Caco-2 (cell line): ENCODE measurements at regions not wholly inside any gene's neighbourhood (a gene's known extent, or its start where the extent isn't known, plus 50 kb on each side); places are given as distances from the start of the nearest gene placed in this dataset.
"Not testable (repeated sequence)": the region's sequence is repeated elsewhere in the genome, so short reads cannot be mapped to it uniquely, and the experiment has no call there.

ENCODE experiments used
- BruUV-seq: library from RNA; stranded (reverse); fragments of 400-500 nt; replicated peaks from 2 replicates; lab custom pipeline; 2021; lab: Mats Ljungman, UMichigan
- CTCF ChIA-PET: fragments of 300-600 bp; sonication (Branson Sonifier 250); formaldehyde crosslinking; loops from one replicate; lab custom pipeline; 2022; ENCODE audit warnings: antibody characterized with exemption; lab: Charles Lee
- POLR2A ChIA-PET: fragments of 300-600 bp; sonication (Branson Sonifier 250); formaldehyde crosslinking; loops from one replicate; lab custom pipeline; 2022; ENCODE audit warnings: antibody characterized with exemption; lab: Charles Lee
- DNase-seq, 2 experiments: peaks; one replicate each; pipeline versions ENCODE4 v3.0.0 to v3.0.0-alpha.2; 2020 to 2022
- H3K27me3 ChIP-seq: replicated peaks from 2 replicates; pipeline ENCODE4 v1.6.0; 2011; ENCODE audit warnings: low read length; ENCODE audit not compliant: control insufficient read depth, insufficient read depth
- H3K36me3 ChIP-seq: 2 replicates; pipeline ENCODE4 v1.5.1; 2011; ENCODE audit warnings: low read length; ENCODE audit not compliant: control insufficient read depth, insufficient read depth
- H3K4me1 ChIP-seq: fragments of 250-450 bp; sonication (Bioruptor Pico); 2 replicates; pipeline ENCODE4 v1.5.1; 2020; ENCODE audit warnings: mild to moderate bottlenecking
- H3K4me3 ChIP-seq: 2 replicates; pipeline ENCODE4 v1.5.1; 2011; ENCODE audit warnings: low read depth, mild to moderate bottlenecking, control low read depth, low read length
- H3K9me3 ChIP-seq: fragments of 250-450 bp; sonication (Bioruptor Pico); 2 replicates; pipeline ENCODE4 v1.5.1; 2020; ENCODE audit warnings: mild to moderate bottlenecking, moderate library complexity
- H3K27ac Mint-ChIP-seq: one replicate; pipeline ENCODE4 v1.8.0; 2022; ENCODE audit warnings: mixed read lengths; ENCODE audit not compliant: unreplicated experiment
- H3K27me3 Mint-ChIP-seq: one replicate; pipeline ENCODE4 v1.8.0; 2022; ENCODE audit warnings: mixed read lengths; ENCODE audit not compliant: insufficient read depth, unreplicated experiment
- H3K36me3 Mint-ChIP-seq: one replicate; pipeline ENCODE4 v1.8.0; 2022; ENCODE audit warnings: mild to moderate bottlenecking, mixed read lengths; ENCODE audit not compliant: insufficient read depth, unreplicated experiment
- H3K4me1 Mint-ChIP-seq: one replicate; pipeline ENCODE4 v1.8.0; 2022; ENCODE audit warnings: low read depth, mixed read lengths; ENCODE audit not compliant: unreplicated experiment
- H3K4me3 Mint-ChIP-seq: one replicate; pipeline ENCODE4 v1.8.0; 2022; ENCODE audit warnings: mild to moderate bottlenecking, moderate library complexity, mixed read lengths; ENCODE audit not compliant: unreplicated experiment
- H3K9me3 Mint-ChIP-seq: one replicate; pipeline ENCODE4 v1.8.0; 2022; ENCODE audit warnings: mixed read lengths; ENCODE audit not compliant: unreplicated experiment
- intact Hi-C: fragments of 100-400 bp; cut with micrococcal nuclease; formaldehyde crosslinking; loops from one replicate; pipeline ENCODE4 v1.10.0; 2022; ENCODE audit not compliant: unreplicated experiment
- TF ChIP-seq, protein P1 (sequence below), 2 experiments: fragments of 200-600 bp in 1 of 2; IDR thresholded peaks; 1 replicate in 1 of 2; 2 replicates in 1 of 2; pipeline versions ENCODE4 v1.5.1 to v1.8.0; 2011 to 2022; ENCODE audit warnings: antibody characterized with exemption in 1 of 2, control low read depth in 1 of 2, inconsistent platforms in 1 of 2, low read depth in 1 of 2, low read length in 1 of 2, mild to moderate bottlenecking in 1 of 2, moderate library complexity in 1 of 2; ENCODE audit not compliant: insufficient read depth in 1 of 2, severe bottlenecking in 1 of 2, unreplicated experiment in 1 of 2

DNA sequence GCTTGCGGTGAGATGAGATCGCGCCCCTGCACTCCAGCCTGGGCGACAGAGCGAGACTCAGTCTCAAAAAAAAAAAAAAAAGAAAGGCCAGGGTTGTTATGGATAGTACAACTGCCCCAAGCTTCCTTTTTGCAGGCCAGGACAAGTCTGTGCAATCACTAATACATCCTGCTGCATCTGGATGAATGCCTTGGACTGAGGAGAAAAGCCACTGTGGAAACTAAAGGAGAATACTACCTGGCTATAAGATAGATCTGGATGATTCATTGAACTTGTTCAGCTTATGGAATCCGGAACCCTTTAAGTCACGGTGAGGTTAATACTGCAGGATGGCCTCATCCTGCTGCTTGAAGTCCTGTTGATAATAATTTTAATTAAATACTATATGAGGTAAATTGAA, 278.2 kb downstream of the TFAP2A start:
- intact Hi-C loops = no loop called here
- Mint-ChIP-seq H3K27ac (no peak overlapping the region), H3K4me3 (no peak overlapping the region), H3K9me3 (no peaks in the 10 kb centered on the region), H3K4me1 (no peaks in the 10 kb centered on the region), H3K27me3 (peaks cover 3% of the 10 kb centered on the region), H3K36me3 (no peaks in the 10 kb centered on the region)
- Histone ChIP-seq H3K36me3 (no peaks in the 10 kb centered on the region), H3K9me3 (no peaks in the 10 kb centered on the region), H3K27me3 (no peaks in the 10 kb centered on the region), H3K4me1 (no peaks in the 10 kb centered on the region), H3K4me3 (no peak overlapping the region)
- TF ChIP-seq, protein P1, sequence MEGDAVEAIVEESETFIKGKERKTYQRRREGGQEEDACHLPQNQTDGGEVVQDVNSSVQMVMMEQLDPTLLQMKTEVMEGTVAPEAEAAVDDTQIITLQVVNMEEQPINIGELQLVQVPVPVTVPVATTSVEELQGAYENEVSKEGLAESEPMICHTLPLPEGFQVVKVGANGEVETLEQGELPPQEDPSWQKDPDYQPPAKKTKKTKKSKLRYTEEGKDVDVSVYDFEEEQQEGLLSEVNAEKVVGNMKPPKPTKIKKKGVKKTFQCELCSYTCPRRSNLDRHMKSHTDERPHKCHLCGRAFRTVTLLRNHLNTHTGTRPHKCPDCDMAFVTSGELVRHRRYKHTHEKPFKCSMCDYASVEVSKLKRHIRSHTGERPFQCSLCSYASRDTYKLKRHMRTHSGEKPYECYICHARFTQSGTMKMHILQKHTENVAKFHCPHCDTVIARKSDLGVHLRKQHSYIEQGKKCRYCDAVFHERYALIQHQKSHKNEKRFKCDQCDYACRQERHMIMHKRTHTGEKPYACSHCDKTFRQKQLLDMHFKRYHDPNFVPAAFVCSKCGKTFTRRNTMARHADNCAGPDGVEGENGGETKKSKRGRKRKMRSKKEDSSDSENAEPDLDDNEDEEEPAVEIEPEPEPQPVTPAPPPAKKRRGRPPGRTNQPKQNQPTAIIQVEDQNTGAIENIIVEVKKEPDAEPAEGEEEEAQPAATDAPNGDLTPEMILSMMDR (IDR thresholded peaks at IDR 0.05; ENCODE audit: insufficient read depth in 1 of 2, low read depth in 1 of 2, low read length in 1 of 2, severe bottlenecking in 1 of 2, unreplicated experiment in 1 of 2) = no peak
- BruUV-seq = no TSS peak
- no peak for DNase-seq
- ChIA-PET CTCF (interaction anchor here (0.6 kb wide), 2 partner anchors 286 to 704 kb away, joined by 3 to 4 read pairs; no protein-coding TSS in a partner anchor), POLR2A (no interaction called here)

DNA sequence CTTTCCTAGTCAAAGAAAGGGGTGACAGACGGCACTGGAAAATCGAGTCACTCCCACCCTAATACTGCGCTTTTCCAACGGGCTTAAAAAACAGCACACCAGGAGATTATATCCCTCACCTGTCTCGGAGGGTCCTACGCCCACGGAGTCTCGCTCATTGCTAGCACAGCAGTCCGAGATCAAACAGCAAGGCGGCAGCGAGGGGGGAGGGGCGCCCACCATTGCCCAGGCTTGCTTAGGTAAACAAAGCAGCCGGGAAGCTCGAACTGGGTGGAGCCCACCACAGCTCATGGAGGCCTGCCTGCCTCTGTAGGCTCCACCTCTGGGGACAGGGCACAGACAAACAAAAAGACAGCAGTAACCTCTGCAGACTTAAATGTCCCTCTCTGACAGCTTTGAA, 280.7 kb downstream of the TFAP2A start:
- POLR2A ChIA-PET, DNase-seq, H3K9me3 ChIP-seq, H3K36me3 Mint-ChIP-seq, H3K4me3 ChIP-seq, H3K4me1 Mint-ChIP-seq, H3K27me3 Mint-ChIP-seq, H3K27ac Mint-ChIP-seq, BruUV-seq, H3K36me3 ChIP-seq, H3K9me3 Mint-ChIP-seq, H3K27me3 ChIP-seq, intact Hi-C loops, H3K4me1 ChIP-seq, CTCF ChIA-PET: not testable (repeated sequence)
- H3K4me3 Mint-ChIP-seq = peak overlapping the region; percentile 35

GRCh38 chr6:10128721-10129120, 286.2 kb downstream of the TFAP2A start:
- ChIA-PET POLR2A (no interaction called here), CTCF (no interaction called here)
- H3K27ac Mint-ChIP-seq = no peak overlapping the region
- no peaks in the 10 kb centered on the region for H3K27me3 ChIP-seq
- H3K4me1 Mint-ChIP-seq = no peaks in the 10 kb centered on the region
- no peak overlapping the region for H3K4me3 ChIP-seq
- H3K36me3 Mint-ChIP-seq = no peaks in the 10 kb centered on the region
- no peaks in the 10 kb centered on the region for H3K9me3 Mint-ChIP-seq
- no peaks in the 10 kb centered on the region for H3K9me3 ChIP-seq
- H3K4me3 Mint-ChIP-seq = no peak overlapping the region
- no peaks in the 10 kb centered on the region for H3K27me3 Mint-ChIP-seq
- no TSS peak for BruUV-seq
- intact Hi-C loops = no loop called here
- no peaks in the 10 kb centered on the region for H3K36me3 ChIP-seq
- no peak for DNase-seq
- TF ChIP-seq, protein P1 (IDR thresholded peaks at IDR 0.05; ENCODE audit: insufficient read depth in 1 of 2, low read depth in 1 of 2, low read length in 1 of 2, severe bottlenecking in 1 of 2, unreplicated experiment in 1 of 2) = no peak
- no peaks in the 10 kb centered on the region for H3K4me1 ChIP-seq

DNA sequence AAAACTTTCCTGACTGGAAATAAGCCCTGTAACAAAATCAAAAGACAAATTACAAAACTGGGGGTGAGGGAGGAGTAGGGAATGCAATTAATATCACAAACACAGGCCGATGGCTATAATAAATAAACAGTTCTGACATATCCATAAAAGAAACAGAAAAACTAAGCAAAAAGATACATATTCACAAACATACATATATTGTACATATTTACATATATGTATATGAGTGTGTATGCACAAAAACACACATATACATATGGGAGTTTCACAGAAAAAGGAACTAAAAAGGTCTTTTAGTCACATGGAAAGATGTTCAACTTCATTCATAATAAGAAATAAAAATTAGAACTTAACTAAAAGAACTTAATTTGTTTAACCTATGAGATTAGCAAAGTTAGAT, 292.7 kb downstream of the TFAP2A start:
- CTCF ChIA-PET = no interaction called here
- no TSS peak for BruUV-seq
- Mint-ChIP-seq H3K4me1 (no peaks in the 10 kb centered on the region), H3K4me3 (no peak overlapping the region), H3K27ac (no peak overlapping the region), H3K9me3 (no peaks in the 10 kb centered on the region), H3K36me3 (no peaks in the 10 kb centered on the region), H3K27me3 (peaks cover 2% of the 10 kb centered on the region)
- Histone ChIP-seq H3K4me3 (no peak overlapping the region), H3K36me3 (no peaks in the 10 kb centered on the region), H3K27me3 (no peaks in the 10 kb centered on the region), H3K9me3 (no peaks in the 10 kb centered on the region), H3K4me1 (no peaks in the 10 kb centered on the region)
- DNase-seq = no peak
- TF ChIP-seq, protein P1 (IDR thresholded peaks at IDR 0.05; ENCODE audit: insufficient read depth in 1 of 2, low read depth in 1 of 2, low read length in 1 of 2, severe bottlenecking in 1 of 2, unreplicated experiment in 1 of 2) = no peak
- intact Hi-C loops = no loop called here
- POLR2A ChIA-PET = no interaction called here
